ENCODE measurements at regions not wholly inside any gene's neighbourhood (a gene's known extent, or its start where the extent isn't known, plus 50 kb on each side); places are given as distances from the start of the nearest gene placed in this dataset.

GRCh38 chr1:203571661-203572060, 55.0 kb upstream of the ATP2B4 start:
- Histone ChIP-seq H3K9me3 (no peaks in the 10 kb centered on the region), H3K36me3 (no peaks in the 10 kb centered on the region), H3K4me3 (no peak overlapping the region), H3K9ac (no peak overlapping the region), H4K20me1 (no peaks in the 10 kb centered on the region), H3K27me3 (no peaks in the 10 kb centered on the region), H3K4me2 (no peak overlapping the region), H3K27ac (no peak overlapping the region), H3K4me1 (peaks cover 11% of the 10 kb centered on the region)
- no peak for TF ChIP-seq Cebpa-rat (IDR thresholded peaks at IDR 0.05)

- Histone ChIP-seq H3K9me3 (no peaks in the 10 kb centered on the region), H3K4me3 (no peak overlapping the region), H3K36me3 (no peaks in the 10 kb centered on the region), H3K4me1 (peaks cover 11% of the 10 kb centered on the region), H3K9ac (no peak overlapping the region), H3K27me3 (no peaks in the 10 kb centered on the region), H4K20me1 (no peaks in the 10 kb centered on the region), H3K4me2 (no peak overlapping the region), H3K27ac (no peak overlapping the region)
- no peak for TF ChIP-seq Cebpa-rat (IDR thresholded peaks at IDR 0.05)
Observed at GRCh38 chr1:203572134-203572625, 54.5 kb upstream of the ATP2B4 start.

- no peaks in the 10 kb centered on the region for H3K36me3 ChIP-seq
- no peak for TF ChIP-seq Cebpa-rat (IDR thresholded peaks at IDR 0.05)
- no peaks in the 10 kb centered on the region for H4K20me1 ChIP-seq
- H3K9me3 ChIP-seq = no peaks in the 10 kb centered on the region
- no peak overlapping the region for H3K27ac ChIP-seq
- H3K4me1 ChIP-seq = peaks cover 11% of the 10 kb centered on the region
- no peaks in the 10 kb centered on the region for H3K27me3 ChIP-seq
- H3K4me2 ChIP-seq = no peak overlapping the region
- H3K9ac ChIP-seq = no peak overlapping the region
- H3K4me3 ChIP-seq = no peak overlapping the region
Observed at GRCh38 chr1:203573730-203574129, 52.9 kb upstream of the ATP2B4 start.

Data from BLaER1 (cell line).